ENCODE measurements at regions not wholly inside any gene's neighbourhood (a gene's known extent, or its start where the extent isn't known, plus 50 kb on each side); places are given as distances from the start of the nearest gene placed in this dataset.
"Not testable (repeated sequence)": the region's sequence is repeated elsewhere in the genome, so short reads cannot be mapped to it uniquely, and the experiment has no call there.

DNA sequence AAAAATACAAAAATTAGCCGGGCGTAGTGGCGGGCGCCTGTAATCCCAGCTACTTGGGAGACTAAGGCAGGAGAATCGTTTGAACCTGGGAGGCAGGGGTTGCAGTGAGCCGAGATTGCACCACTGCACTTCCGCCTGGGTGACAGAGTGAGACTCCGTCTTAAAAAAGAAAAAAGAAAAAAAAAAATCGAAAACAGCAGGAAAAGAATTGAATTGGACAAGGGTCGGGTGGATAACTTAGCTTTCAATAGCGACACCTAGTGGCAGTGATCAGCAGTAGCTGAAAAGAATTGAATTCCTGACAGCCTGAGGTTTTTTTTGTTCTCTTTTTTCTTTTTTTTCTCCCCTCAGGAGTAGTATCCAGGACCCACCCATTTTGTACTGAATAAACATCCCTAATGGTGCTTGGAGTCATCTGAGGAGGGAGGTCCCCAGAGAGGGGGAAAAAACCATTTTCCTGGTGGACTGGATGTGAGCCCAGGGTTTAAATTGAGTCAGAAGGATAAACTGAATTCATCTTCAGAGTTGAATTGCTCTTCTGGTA is 55.1 kb downstream of the CYCS start:
- peak in 1 of 2 experiments; percentile 44 for DNase-seq

DNA sequence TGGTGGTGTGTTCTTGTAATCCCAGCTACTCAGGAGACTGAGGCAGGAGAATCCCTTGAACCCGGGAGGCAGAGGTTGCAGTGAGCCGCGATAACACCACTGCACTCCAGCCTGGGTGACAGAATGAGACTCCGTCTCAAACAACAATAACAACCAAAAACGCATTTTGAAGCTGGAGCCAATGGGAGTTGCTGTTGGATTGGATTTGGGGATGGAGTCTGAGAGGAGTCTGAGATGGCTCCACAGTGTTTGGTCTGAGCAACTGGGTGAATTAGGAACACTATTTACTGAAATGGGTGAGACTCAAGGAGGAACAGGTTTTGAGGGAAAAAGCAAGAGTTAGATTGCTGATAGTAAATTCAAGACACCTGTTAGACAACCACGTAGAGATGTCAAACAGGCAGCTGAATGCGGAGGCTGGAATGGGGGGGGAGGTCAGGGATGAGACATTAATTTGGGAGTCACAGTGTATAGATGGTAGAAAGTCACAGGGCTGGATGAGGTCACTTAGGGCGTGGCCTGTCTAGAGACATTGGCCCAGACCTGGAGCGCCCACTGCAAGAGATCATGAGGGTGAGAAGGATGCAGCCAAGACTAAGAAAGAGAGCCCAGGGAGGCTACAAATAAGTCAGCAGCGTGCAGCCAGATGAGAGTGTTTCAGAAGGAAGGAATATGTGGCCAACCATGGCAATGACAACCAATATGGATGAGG is 56.4 kb downstream of the CYCS start:
- DNase-seq: no peak

DNA sequence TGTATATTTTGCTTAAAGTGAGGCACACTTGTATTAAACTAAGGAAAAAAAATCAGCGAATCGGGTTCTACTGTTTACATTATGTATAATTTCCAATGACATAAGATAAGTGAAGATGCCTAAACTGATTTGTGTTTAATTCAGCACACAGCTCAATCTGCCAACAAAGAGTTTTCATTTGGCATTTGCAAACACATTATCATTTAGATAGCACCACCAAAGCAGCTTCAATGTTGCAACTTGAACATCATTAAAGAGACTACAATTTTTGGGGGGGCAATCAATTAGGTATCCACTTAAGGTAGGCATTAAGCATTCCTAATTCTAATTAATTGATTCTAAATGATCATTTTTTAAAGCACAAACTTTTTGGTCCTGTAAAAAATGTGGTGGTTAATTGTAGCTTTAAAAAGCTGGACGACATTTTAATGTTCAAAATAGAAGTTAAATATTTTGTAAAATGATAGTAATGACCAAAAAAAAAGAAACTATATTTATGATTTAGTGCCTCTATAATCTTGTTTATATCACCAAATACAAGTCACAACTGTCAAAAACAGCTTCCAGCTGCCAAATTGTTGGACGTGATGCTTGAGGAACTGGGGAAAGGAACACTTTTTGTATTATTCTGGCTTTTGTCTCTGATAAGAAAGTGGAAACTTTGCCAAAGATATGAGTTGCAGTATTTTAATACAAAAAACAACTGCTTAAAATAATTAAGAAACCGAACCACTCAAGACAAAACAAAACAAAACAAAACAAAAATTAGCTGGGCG is 57.1 kb downstream of the CYCS start:
- DNase-seq: no peak

DNA sequence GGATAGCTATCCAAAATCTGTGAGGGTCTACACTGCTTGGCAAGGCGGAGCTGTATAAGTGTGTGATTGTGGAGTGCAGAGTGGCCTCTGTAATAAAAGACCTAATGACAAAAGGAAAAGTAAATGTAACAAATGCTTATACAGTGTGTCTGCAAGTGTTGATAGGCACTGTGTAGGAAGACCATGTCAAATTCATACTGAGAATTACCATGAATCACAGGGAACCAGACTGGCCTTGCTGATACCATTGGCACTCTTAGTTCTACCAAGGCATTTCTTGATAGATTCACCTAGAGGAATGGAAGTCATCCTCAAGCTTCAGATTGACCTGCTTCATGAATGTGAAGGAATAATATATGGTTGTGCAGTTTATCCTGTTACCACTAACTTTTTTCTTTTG is 58.8 kb downstream of the CYCS start:
- no peak for DNase-seq

DNA sequence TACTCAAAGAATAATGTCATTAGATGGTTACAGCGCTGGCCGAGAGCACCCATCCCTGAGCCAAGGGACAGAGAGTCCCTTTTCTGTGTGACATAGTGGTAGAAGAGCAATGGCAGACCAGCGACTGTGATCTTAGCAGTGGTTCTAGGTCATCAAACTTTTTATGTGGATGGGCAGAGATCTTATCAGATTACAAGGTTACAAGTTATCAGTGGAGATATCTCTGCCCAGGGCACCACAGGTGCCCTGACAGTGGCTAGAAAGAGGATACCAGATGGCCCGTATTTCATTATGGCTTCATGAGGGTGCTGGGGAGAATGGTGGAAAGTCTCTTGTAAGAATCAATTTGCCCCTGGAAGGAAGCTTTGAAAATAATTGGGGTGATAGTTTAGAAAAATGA is 62.7 kb downstream of the CYCS start:
- no peak for DNase-seq

DNA sequence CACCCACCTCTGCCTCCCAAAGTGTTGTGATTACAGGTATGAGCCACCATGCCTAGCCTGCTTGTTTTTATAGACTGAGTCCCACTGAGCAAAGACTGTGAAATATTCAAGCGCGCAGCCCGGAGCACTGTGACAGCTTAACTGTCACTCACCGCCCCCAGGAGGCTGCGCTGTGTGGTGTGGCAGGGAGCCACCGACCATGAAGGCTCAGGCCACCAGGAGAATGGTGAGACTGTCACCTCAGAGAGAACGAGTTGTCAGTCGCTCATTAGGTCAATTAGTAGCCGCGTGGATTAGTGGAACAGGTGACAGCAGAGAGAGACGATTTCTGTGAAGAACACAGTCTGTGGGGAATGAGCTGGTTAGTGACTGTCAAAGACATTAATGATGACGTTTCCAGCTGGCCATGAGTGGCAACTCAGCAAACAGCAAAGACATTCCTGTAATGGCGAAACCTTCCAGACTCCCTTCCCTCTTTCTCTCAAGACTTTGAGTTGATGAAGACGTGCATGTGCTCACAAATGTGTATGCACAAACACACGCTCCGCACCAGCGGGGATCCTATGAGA is 64.5 kb downstream of the CYCS start:
- no peak for DNase-seq

DNA sequence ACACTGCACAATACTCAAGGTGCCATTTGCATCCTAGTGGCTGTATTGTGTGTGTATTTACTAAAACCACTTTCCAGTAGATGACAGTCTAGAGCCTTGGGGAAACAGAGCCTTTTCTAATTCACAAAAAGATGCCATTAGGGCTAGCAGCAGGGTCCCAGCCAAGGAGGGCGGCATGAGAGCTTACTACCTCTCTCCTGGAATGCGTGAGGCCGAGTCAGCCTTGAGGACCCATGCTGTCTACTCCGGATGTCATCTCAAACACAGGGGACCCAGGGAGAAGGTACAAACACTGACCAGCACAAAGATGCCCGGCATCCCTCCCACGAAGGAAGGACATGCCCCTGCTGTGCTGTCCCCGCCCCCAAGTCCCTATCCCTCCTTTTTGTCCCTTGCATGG is 65.5 kb downstream of the CYCS start:
- DNase-seq: no peak

DNA sequence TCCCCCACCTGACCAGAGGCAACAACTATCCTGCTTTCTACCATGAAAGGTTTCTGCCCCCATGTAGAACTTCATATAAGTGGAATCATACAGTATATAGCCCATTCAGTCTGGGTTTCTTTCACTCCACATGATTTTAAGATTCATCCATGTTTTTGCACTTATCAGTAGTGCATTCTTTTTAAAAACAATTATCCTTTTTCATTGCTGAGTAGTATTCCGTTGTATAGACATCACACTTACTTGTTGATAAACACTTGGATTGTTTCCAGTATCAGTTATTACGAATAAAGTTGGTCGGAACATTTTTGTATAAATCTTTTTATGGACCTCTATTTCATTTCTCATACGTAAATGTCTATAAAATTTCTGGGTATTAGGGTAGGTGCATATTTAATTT is 68.7 kb downstream of the CYCS start:
- no peak for DNase-seq

DNA sequence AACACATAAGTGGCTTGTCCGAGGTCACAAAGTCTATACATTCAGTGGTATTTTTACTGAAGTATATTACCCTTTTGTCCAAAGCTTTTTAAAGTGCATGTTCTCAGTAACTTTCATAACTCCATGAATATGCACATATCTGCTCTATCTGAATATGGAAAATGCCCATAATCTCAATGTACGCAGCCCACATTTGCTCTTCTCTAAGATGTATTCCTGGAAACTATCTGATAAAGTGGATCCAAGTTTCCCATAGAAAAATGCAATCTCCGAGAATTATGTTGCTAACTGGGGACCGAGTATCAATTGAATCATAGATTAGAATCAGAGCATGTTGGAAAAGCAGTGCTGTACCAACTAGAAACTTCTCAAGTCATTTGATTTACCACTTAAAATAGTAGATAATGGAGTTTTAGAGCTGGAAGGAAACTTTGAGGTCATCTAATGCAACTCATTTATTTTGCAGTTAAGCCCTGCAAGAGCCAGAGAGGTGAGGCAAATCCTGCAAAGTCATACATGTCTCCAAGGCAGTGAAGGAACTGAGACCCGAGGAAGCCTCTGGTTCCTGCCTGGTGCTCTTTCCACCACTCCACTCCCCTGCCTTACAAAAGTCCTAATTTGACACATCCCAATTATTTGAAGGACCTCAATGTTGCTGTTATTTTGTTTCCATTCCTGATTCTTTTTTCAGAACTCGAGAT is 69.4 kb downstream of the CYCS start:
- no peak for DNase-seq

DNA sequence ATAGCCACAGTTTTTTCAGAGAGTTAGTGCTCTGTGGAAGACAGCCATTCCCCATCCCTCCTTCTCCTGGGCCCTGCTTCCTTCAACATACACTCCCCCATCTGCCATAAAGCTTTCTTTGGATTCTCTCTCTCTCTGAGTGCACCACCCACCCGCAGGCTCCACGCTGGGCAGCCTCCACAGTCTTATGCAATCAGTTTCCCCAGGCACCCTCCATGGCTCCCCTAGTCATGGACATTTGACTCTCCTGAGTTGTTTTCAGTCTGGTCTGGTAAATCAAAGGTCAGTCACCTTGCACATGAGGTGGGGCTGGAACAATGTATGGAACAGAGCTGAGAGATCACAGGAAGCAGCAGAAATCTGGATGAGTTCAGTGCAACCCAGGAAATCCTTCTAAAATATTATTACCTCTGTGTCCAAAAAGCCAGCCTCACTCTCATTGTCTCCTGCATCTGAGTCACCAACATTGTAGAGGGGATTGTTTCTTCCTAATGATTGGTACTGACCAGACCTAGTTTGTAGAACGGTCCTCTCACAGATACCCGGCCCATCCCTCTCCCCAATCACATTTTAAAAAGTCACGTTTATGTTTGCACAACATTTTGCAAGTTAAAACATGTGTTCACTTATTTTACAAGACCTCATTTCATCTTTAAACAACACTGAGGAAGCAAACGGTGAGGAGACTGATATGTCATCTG is 70.1 kb downstream of the CYCS start:
- no peak for DNase-seq

DNA sequence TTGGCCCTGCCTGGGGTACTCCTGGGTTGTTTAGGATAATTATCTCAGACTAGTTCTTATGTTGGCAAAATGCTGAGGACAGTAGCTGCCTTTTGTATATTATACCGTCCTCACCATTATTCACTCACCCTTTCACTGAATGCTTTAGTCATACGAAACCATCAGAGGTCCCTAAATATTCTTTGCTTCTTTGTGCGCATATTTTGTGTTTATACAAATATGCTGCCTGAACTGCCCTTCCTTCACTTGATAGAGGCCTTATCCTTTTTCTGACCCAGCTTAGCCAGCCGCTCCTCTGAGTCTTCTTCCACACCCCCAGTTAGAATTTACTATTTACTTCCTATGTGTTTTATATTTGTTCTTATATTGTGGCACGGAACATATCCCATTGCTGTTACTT is 70.2 kb upstream of the OSBPL3 start:
- DNase-seq: no peak

DNA sequence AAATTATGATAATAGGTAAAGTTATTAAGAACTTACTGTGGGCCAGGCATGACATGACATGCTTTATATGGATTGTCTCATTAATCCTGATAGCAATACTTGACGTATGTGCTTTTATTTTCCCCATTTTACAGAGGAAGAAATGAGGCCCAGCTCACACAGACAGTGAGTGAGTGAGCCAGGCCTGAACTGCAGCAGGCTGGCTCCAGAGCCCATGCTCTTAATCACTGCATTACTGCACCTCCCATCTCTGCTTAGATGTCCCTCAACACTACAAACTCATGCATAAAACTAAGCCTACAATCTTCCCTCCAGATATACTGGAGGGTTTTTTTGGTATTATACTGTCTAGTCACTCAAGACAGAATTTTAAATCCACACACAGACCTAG is 68.5 kb upstream of the OSBPL3 start:
- DNase-seq: no peak

DNA sequence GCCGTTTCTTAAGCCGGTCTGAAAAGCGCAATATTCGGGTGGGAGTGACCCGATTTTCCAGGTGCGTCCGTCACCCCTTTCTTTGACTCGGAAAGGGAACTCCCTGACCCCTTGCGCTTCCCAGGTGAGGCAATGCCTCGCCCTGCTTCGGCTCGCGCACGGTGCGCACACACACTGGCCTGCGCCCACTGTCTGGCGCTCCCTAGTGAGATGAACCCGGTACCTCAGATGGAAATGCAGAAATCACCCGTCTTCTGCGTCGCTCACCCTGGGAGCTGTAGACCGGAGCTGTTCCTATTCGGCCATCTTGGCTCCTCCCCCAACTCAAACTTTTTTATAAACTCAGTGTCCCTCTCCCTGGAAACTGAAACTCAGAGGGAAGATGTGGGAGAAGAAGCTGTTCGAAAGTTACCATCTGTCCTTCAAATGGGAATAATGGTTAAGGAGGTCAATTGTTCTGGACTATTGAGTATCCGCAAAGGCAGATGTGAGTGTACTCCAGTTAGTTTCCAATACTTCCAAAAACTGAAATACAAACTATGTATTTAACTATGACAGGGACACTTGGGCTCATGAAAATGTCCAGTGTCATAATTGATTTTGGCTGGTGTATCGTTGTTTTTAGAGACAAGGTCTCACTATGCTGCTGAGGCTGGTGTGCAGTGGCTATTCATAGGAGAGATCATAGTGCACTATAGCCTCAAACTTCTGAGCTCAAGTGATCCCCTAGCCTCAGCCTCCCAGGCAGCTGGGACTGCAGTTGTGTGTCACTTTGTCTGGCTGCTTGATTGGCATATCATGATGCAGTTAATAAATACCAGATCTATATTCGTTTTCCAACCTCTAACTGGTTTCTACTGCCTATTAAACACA is 67.8 kb upstream of the OSBPL3 start:
- not testable (repeated sequence) for DNase-seq

DNA sequence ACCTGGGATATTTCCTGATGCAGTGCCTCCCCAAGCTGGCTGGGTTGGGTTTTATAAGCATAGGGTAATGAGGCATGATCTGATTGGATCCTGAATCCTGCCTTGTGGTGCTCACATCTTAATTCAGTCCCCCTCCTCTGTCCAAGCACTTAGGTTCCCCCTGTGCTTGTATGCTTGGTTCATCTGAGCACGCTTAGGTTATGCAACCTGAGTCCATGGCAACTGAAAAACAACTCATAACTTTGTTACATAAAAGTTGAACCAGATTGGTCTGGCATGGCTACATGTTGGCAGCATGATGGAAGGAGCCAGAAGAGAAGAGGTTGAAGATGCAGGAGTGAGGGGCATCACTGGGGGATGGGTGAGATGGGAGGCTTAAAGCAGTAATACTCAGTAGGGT is 57.3 kb upstream of the OSBPL3 start:
- no peak for DNase-seq

DNA sequence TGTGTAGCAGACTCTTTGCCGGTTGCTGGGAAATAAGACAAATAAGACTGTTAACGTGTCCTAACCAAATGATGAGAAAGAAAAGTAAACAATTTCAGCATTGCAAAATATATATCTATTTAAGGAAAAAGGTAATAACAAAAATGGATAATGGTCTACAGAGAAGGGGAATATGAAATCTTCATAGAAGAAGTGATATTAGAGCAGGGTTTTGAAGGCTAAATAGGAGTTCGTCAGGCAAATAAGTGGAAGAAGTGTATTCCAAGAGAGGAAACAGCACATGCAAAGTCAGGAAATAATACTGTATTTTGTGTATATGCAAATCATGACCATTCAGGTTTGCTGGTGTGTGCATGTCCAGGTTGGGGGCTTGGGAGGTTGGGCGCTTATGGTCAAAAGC is 55.3 kb upstream of the OSBPL3 start:
- DNase-seq: no peak

DNA sequence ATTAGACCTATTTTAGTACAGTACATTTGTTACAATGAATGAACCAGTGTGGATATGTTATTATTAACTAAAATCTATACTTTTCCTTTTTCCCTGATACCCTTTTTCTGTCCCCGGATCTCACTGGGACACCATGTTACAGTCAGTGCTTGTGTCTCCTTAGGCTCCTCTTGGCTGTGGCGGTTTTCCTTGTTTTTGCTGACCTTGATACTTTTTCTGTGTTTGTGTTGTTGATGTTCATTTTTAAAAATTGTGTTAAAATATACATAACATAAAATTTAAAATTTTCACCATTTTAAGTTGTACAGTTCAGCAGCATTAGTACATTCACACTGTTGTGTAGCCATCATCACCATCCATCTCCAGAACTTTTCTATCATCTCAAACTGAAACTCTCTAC is 54.2 kb upstream of the OSBPL3 start:
- DNase-seq: no peak

DNA sequence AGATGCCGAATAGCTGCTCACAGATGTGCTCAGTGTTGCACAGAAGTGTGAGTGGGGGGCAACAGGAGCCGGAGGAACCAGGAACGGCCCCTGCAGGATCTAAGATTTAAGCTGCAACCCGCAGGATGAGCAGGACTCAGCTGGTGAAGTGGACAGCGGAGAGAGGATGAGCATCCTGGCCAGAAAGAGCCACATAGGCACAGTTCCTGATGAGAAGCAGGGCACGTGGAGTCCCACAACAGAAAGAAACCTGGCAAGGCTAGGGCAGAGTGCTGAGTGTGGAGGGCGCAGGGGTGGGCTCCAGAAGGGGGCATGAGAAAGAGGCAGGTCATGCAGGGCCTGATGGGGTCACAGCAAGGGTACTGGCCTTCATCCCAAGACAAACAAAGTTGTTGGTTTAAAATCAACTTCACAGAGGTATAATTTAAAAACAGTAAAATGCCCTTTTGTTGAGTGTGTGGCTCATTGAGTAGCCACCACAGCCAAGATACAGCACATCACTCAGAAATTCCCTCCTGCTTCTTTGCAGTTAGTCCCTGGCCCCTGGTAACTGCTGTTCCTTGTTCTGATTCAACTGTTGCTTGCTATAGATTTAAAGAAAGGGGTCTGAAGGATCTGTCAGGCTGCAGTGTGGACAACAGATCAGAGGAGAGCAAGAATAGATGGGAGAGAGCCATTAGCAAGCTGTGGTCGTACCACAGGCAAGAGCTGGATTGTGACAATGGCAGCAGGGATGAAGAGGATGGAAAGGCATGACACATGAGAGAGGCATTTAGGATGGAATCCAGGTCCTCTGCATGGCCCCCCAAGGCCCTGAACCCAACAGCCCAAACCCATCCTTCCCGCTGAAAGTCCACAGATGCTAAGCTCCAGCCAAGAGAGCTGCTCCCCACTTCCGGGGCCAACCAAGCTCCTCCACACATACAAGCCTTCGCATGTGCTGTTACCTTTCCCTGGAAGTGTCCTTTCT is 53.1 kb upstream of the OSBPL3 start:
- no peak for DNase-seq

DNA sequence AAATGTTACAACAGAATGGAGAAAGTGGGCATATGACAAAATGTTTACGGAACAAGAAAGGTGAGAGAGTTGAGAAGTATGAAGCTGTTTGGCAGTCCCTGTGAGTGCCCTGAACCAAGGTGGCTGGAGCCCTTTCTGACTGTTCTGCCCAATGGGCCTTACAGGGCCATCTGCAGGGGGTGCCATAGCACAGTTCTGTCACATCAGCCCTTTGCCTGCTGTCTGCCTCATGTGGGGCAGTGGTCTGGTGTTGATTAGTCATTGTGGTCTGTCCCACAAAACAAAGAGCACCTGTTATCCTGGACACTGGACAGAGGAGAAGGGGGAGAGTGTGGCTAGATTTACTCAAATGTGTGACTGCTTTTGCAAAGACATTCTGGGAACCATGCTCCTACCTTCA is 51.5 kb upstream of the OSBPL3 start:
- DNase-seq: no peak

DNA sequence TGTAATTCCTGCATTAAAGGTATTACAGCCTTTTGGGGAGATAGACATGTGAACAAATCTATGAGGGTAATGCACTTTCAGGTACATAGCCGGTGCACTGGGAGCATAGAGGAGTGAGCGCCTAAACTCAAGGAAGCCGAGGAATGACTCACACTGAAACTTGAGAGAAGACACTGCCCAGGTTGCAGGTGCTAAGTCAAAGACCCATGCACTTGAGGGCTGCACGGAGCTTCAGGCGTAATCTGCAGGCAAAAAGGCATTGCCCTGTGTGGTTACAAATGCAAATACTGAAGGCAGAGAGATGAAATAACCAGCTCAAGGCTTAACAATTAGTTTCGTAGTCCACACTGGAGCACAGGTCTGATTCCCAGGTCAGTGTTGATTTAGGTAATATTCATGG is 51.0 kb upstream of the OSBPL3 start:
- DNase-seq: no peak
